ENCODE measurements at regions not wholly inside any gene's neighbourhood (a gene's known extent, or its start where the extent isn't known, plus 50 kb on each side); places are given as distances from the start of the nearest gene placed in this dataset.
A peak's percentile ranks its signal among the peaks of the same experiment; 100 is the strongest.
"Not testable (repeated sequence)": the region's sequence is repeated elsewhere in the genome, so short reads cannot be mapped to it uniquely, and the experiment has no call there.

DNA sequence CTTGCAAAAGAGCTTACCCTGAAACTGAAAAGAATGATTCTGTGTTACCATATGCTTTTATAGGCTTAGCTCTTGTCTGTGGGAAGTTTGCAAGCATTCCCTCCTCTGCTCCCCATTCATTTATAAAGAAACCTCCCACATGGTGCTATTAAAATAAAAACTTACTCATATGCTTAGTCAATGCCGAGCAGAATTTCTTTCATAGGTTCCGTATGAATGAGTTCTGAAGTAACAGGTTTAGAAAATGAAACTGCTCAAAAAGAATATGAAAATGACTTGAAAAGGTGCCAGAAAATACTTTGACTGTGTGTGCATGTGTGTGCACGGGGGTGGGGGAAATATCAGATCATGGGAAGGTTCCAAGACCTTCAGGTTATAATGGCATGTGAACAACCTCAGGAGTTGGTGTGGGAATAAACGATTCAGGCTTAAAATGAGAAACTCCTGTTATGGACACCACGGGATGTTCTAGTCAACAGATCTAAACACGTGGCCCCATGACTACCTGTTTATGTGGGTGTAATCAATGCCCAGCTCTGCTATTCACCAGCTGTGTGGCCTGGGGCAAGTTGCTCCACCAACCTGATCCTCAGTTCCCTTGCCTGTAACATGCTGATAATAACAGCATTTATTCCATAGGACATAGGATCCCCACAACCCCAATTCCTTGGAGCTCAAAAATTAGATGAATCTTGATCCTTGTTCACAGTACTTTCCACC, 293.7 kb upstream of the PLGLB1 start:
- not testable (repeated sequence) for DNase-seq (ENCODE audit: low read depth in 2 of 2)

DNA sequence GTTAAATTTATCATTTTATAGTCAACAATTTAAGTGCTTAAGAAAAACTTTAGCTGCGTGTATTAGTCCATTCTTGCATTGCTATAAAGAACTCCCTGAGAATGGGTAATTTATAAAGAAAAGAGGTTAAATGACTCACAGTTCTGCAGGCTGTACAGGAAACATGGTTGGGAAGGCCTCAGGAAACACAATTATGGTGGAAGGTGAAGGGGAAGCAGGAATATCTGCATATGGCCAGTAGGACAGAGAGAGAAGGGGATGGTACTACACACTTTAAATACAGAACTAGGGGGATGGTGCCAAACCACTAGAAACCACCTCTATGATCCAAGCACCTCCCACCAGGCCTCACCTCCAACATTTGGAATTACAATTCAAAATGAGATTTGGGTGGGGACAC, 295.5 kb upstream of the PLGLB1 start:
- not testable (repeated sequence) for DNase-seq (ENCODE audit: low read depth in 2 of 2)

DNA sequence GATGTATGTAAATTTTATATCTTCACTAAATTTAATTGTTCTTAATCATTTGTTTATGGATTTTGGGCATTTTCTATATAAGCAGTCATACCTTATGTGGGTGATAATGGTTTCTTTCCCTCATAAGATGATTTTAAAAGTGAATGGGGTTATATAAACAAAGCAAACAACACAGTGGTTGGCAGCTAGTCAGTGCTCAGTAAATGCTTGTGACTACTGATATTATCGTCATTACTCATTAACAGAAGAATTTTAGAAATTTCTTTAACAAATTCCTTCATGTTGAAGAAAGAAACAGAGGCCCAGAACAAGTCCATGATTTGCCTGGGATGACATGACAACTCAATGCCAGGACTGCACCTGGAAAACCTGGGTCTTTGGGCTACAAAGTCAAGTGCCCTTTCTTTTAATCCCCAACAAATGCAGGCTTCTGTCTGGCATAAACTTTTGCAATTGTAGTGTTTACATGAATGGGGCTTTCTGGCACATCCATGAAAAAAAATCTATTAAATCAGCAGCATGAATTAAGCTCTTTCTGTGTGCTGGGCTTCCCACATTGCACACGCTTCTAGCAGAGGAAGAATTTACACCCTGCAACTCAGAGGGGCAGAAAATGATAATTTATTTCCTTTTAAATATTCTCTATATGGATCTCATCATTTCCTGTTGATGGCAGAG, 297.3 kb upstream of the PLGLB1 start:
- not testable (repeated sequence) for DNase-seq (ENCODE audit: low read depth in 2 of 2)

DNA sequence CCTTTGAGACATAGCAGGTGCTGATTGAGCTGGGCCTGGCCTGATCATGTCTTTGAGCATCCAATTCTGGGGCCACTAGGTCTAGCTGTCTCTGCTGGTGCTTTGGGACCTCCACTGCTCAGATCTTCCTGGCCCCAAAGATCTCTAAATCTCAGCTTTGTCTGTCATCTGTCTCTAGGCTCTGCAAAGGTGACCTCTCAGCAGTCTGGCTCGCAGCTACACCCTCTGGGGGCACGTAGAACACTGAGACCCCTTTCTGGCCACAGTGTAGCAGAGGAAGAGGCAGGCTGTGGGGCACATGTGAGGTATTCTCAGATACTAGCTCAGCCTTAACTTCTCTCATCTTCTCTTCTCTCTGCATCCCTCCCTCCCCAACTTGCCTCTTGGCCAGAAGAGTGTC, 298.1 kb upstream of the PLGLB1 start:
- DNase-seq (ENCODE audit: low read depth in 2 of 2), result not testable (repeated sequence)

DNA sequence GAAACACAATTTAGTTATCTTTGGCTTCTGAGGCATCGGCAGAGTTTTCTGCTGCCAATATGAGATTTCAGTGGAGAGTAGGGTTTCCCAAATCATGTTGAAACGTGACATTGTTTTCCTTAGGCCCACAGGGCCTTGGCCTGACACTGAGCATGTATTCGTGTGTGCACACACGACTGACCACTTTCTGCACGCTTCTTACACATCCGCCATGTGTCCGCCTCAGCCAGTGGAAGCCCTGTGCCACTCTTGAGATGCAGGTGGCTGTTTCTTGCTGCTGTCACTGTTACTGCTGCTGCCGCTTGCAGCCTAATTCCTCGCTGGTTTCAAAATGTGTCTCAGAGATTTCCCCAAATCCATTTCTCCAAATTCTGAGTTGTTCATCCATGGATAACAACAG, 299.6 kb upstream of the PLGLB1 start:
- not testable (repeated sequence) for DNase-seq (ENCODE audit: low read depth in 2 of 2)

DNA sequence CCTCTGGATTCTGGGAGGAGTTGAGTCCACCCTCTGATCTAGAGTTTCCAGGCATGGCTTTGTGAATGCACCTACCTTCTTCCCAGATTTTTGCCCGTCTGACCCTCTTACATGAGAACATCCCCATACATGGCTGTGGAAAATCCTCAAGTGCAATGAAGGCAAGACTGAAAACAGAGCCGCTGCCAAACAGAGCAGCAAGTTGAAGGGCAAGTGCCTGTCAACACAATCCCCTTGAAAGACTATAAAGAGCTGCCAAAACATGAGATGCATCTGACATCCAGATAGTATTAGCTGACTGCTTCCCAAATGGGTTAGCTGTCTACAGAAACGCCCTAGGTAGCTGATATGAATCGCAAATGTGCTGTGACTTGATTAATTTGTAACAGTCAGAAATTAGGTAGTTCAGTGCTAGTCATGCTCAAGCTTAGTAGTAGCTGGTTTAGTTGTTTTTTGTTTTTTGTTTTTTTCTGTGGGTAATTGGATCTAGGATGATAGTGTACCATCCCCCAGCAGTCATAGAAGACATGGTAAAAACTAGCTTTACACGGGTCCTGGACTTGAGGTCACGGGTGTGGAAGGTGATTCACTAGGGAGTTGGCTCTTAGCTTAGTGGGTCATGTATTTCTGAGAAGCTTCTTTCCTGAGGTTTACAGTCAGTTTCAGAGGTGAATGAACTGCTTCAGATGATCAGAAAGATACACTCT, 302.8 kb upstream of the PLGLB1 start:
- DNase-seq (ENCODE audit: low read depth in 2 of 2), result not testable (repeated sequence)

DNA sequence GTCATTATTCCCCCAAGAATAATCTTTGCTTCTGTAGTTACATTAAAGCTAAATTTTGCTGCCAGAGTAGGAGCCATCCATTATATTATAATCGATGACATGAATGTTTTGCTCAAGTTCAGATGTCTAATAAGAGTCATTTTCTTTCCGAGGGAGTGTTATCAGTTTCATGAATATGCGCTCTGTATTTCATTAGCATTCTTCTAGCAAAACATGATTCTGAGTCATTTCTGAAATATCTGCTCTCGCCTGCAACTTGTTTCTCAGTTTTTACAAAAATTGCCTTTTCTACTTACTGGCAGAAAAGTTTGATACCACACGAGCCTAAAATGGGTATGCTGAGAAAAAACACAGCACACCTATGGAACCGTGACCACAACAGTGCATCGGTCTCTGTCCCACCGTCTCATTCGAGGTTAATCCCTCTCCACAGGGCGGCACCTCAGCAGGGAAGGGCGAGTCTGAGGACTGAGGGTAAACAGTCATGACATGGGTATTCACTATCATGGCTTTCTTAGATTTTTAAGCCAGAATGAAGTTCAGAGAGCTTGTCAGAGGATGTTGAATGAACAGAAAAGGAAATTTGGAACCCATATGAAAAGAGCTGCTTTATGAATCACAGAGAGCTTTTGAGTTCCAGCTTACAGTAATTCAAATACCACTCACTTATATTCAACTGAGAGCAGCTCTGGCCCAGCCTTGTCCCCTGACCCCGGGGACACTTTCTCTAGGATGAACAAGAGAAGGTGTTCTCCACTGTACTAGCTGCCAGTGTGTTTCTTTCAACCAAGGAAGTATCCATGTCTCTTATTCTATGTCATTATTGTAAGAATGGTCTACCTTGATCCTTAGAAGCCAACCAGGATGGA, 303.6 kb upstream of the PLGLB1 start:
- DNase-seq (ENCODE audit: low read depth in 2 of 2), result not testable (repeated sequence)

DNA sequence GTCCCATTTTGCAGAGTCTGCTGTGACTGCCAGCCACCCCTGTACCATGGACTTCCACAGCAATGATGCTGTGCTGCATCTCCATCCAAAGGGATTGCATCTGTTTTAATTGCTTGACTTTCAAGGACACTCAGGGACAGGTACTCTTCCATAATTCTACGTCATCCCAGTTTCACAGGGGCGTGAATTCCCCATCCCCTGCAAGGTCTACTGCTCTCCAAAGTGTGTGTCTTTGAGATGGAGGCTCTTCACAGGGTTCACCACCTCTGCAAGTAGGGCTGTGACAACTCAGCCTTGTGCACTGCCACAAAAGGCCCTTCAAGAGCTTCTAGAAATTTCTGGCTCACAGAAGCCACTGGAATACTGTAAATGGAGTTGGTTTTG, 304.3 kb upstream of the PLGLB1 start:
- DNase-seq (ENCODE audit: low read depth in 2 of 2), result not testable (repeated sequence)

DNA sequence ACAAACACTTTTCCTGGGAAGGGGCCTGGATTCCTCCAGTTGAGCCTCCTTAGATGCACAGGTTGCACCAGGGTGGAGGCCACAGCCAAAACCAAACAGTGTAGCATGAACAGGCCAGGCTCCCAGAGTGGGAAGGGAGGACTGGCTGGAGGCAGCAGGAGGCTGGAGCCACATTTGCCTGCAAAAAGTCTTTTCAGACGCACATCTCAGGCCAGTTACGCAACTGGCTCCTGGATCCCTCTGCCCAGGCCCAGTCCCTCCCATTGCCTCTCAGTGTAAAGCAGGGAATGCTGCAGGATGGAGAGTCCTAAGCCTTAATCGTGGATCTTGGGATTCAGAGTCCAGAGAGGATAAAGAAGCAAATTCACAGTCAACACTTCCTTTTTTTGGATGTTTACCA, 305.1 kb upstream of the PLGLB1 start:
- DNase-seq (ENCODE audit: low read depth in 2 of 2), result not testable (repeated sequence)

DNA sequence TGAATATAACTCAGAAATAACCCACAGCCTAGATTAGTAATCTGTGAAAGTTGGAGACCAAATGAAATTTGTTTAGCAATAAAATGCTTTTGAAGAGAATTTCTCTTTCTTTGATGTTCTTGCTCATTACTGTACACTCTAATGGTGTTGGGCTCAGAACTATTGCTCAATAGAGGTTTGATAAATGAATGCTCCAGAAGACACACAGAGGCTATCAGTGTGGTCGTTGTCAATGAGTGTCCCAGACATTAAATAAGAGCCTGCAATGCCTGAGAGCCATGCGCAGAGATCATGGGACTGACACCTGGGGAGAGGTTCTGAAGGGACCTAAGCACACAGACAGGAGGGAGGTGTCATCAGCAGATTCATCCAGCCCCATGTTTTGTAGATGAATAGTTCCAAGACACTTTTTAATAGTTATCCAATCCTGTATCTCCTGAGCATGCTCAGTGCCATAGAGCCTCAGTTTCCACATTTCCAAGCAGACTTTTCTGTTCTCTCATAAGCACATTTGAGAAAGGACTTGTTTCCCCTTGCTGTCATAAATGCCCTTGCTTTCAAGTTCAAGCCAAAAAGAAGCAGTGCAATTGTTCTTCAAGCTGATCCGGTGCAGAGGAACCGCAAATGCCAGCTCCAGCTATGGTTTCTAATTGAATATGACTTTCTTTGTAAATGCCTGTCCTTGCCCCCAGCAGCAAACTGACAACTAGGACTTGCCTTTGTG, 306.2 kb upstream of the PLGLB1 start:
- DNase-seq (ENCODE audit: low read depth in 2 of 2), result not testable (repeated sequence)

DNA sequence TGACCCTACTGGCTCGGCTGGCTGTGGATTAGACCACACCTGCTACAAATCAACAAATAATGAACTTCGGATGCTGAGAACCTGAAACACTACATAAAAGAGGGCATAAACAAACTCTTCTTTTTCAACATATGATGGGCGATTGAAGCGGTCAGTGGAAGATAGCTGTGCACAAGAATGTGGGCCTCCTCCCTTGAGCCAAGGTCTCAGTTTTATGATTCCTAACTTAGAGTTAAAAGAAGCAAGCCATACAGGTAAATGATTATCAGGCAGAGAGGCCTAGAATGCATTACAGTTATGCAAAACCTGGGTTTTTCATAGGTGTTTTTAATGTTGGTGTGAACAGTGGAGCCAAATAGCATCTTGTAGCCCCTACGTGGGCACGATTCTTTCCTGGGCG, 307.9 kb upstream of the PLGLB1 start:
- not testable (repeated sequence) for DNase-seq (ENCODE audit: low read depth in 2 of 2)

DNA sequence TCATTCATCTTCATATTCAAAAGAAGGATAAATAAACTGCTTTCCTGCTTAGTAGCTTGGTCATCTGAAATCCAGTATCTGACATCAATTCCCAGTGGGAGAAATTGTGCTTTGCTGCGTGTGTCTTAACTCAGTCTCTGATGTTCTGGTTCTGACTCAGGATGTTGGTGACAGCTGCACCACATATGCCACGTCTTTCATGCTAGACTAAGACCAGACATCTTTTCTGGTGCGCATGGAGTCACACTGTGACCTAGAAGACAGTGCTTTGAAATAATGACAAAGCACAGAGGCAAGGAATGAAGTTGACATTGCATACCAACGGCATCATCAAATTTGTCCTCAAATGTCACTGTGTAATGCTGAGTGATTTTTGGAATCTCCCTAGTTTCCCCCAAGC, 308.8 kb upstream of the PLGLB1 start:
- DNase-seq (ENCODE audit: low read depth in 2 of 2), result not testable (repeated sequence)

DNA sequence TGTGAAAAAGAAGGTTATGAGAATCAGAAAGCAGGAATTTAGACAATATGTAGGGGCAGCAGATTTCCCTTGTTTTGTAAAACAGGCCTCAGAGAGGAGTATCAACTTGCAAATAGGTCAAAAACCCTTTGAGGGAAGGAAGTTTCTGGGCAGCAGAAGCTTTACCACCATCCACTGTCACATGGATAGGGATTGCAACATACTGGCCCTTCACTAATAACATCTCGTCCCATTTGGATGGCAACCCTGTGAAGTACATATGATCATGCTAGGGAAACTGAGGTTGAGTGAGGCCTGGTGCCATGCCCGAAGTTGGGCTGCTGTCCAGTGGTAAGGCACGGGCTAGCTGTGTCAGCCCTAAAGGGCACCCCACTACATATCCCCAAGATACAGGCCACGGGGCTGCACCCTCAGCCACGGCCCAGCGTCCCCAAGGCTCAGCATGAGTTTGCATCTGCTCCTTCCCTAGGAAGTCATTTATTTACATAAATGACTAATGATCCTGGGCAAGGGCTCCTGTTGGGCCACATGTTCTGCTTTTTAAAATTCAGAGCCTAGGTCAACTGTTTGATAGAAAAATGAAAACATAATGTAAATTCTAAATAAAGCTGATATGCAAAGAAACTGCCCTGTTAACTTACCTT, 310.4 kb upstream of the PLGLB1 start:
- not testable (repeated sequence) for DNase-seq (ENCODE audit: low read depth in 2 of 2)

DNA sequence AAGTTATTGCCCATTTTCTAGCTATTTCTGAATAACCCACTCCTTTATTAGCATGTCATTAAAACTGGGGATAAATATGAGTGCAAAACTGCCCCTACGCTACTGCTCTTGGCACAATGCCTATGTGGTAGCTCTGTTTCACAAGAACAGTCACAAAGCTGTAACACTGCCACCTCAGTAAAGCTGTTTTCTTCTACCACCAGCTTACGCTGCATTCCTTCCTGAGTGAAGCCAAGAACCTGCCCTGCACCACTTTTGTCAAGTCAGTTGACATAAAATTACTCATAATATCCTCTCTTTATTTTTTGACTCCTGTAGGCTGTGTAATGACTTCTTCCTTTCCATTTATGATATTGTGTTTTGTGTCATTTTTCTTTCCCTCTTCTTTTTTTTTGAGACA, 313.2 kb upstream of the PLGLB1 start:
- DNase-seq (ENCODE audit: low read depth in 2 of 2), result not testable (repeated sequence)

DNA sequence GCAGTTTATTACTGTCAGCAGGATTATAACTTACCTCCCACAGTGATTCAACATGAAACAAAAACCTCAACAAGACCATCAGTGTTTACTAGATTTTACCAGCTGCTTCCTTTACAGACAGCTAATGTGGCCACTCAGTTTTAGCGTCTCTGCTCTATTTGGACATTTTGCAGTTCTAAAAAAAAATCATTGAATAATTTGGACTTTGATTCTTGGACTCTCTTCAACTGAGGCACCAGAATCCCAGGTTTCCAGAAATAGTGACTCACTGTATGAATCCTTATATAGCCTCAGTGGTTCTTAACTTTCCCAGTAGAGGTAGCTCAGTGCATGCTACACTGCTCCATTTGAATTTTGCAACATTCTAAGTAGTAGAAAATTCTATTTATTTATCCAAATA, 317.4 kb upstream of the PLGLB1 start:
- not testable (repeated sequence) for DNase-seq (ENCODE audit: low read depth in 2 of 2)

DNA sequence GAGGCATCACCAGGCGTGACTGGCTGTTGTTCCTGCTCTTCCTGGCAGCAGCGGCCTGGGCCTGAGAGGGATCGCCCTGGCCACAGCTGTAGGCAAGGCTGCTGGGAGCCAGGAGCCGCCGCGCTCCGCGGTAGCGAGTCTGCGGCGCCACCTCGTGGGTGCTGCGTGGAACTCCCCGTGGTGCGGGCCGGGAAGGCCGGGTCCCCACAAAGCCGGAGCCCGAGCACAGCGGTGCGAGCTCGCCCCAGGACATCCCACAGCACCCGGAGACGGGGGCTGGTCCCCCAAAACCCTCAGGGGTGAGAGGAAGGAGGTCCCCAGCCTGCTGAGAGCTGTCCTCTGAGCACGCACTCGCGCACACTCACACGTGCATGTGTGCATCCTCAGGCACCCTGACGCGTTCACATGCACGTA, 320.0 kb upstream of the PLGLB1 start:
- DNase-seq (ENCODE audit: low read depth in 2 of 2), result peak; percentile 4 to 49

DNA sequence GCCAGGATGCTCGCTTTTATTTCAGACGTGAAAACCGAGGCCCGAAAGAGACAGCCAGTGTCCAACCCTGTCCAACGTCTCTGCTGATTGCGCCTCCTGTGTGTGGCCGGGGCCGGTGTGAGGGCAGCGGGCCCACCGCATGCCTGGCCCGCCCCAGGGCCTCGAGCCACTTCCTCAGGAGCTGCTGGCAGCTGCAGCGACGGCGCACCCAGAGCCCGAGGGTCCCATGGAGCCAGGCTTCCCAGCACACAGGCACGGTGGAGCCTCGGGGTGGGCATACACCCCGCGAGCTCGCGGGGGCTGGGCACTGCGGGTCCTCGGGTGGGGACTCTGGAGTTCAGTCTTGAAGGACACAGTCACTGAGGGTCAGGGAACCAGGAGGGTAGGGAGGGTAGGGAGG, 320.5 kb upstream of the PLGLB1 start:
- DNase-seq (ENCODE audit: low read depth in 2 of 2), result not testable (repeated sequence)

DNA sequence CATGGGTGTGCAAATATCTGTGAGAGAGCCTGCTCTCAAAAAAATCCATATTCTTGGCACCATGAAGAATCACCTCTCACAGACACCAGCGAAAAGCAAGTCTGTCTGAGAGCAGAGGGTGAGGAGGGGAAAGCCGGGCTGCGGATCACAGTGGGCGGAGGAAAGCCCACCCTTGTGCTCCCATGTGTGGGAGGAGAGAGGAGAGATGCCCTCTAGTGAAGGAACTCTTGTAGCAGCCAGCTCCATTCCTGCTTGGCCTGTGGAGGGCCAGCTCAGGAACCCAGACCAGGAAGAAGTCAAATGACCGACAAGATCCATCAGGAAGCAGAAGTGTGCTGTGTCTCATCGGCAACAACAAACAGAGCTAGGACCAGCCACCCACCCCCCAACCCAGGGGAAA, 321.7 kb upstream of the PLGLB1 start:
- DNase-seq (ENCODE audit: low read depth in 2 of 2), result not testable (repeated sequence)

DNA sequence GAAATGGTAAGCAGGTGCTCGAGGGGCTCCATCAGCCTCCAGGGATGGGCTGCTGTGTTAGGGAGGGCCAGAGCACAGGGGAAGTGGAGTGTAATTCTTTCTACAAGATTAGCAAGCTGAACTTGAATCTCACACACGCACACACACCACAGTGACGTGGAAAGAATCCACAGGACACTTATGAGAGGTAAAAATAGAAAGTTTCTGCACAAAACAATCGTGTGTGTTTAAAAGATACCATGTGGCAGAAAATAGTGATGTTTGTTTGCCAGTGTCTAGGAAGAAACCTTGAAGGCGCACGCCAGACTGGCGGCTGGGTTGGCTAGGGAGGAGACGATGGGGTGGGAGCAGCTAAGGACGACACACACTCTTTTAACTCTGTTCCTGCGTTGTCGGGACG, 323.6 kb upstream of the PLGLB1 start:
- not testable (repeated sequence) for DNase-seq (ENCODE audit: low read depth in 2 of 2)

DNA sequence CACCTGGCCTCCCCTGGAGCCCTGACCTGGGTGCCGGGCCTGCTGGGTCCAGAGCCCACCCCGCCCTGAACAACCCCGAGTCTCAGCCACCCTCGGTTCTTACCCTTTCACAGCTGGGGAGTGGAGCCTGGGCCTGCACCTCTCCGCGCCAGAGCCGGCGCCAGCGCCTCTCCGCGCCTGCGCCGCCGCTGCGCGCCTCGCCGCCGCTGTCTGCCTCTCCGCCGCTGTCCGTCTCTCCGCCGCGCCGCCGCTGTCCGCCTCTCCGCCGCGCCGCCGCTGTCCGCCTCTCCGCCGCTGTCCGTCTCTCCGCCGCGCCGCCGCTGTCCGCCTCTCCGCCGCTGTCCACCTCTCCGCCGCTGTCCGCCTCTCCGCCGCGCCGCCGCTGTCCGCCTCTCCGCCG, 326.9 kb upstream of the PLGLB1 start:
- DNase-seq (ENCODE audit: low read depth in 2 of 2), result not testable (repeated sequence)

DNA sequence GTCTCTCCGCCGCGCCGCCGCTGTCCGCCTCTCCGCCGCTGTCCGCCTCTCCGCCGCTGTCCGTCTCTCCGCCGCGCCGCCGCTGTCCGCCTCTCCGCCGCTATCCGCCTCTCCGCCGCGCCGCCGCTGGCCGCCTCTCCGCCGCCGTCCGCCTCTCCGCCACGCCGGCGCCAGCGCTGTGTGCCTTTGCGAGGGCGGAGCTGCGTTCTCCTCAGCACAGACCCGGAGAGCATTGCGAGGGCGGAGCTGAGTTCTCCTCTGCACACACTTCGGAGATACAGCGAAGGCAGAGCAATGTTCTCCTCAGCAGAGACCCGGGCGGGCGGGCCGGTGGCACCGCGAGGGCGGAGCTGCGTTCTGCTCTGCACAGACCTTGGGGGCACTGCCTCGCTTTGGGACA, 327.4 kb upstream of the PLGLB1 start:
- not testable (repeated sequence) for DNase-seq (ENCODE audit: low read depth in 2 of 2)

Data from stimulated activated CD8-positive, alpha-beta memory T cell treated with anti-CD3 and anti-CD28 coated beads, Interleukin-15, amount 100 ng/mL, for 48 hours (primary cell).